HG03575 (cell line): ENCODE measurements at regions not wholly inside any gene's neighbourhood (a gene's known extent, or its start where the extent isn't known, plus 50 kb on each side); places are given as distances from the start of the nearest gene placed in this dataset.
"Not testable (repeated sequence)": the region's sequence is repeated elsewhere in the genome, so short reads cannot be mapped to it uniquely, and the experiment has no call there.

Experiments used
- ATAC-seq: cut with Tn5 transposase; IDR thresholded peaks from one replicate; pipeline ENCODE4 v1.9.1; 2021; ENCODE audit not compliant: unreplicated experiment, insufficient number of reproducible peaks, low FRiP score; ENCODE audit errors: extremely low read depth

DNA sequence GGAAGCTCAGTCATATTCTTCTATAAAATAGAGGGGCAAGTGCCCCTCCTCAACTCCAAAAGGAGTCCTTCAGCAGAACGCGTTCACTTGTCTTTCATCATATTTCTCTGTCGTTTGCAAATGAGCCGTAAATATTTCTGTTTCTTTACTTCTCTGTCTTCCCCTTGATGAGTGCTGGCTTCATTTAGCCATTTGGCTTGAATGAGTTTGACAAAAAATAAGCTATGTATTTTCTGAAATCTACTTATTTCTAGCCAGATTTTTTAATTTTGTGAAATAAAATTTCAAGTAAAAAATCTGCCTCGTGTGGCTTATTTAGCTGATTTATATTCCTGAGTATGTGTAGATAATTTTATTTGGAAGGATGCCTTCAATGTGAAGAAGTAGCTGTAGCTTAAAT is 170.8 kb upstream of the DGKB start:
- ATAC-seq: no peak

DNA sequence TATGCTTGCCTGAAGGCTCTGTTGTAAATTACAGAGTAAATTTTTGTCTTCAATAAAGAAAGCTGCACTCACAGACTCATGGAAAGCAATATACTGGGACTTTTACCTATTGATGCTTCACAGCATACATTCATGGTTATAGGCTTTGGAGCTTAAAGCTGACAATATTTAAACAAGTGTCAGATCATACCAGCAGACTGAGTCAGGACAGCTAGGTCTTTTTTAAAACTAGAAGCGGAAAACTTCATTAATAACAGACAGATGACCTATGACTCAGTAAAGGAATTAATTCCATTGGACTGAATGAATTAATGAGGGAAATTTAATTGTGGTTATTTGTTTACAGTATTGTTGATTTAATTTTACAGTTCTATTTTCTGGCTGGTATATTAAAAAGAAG is 165.8 kb upstream of the DGKB start:
- no peak for ATAC-seq

DNA sequence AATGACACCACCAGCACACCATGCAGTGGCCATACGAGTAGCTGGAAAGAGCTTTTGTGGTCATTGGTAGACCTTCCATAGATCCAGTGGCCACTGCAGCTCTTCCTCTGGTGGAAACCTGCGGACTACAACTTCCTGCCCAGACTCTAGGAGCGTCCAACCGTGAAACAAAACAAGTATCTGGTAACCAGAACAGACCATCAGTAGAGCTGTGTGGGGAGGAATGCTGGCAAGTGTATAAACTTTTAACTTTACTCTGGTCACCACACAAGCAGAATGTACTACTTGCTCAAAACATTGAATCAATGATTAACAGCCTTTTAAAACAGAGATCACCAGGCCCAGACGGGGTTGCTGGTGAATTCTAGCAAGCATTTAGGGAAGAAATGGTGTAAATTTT is 154.7 kb upstream of the DGKB start:
- no peak for ATAC-seq

GRCh38 chr7:15054304-15054703 is 151.8 kb upstream of the DGKB start:
- not testable (repeated sequence) for ATAC-seq

DNA sequence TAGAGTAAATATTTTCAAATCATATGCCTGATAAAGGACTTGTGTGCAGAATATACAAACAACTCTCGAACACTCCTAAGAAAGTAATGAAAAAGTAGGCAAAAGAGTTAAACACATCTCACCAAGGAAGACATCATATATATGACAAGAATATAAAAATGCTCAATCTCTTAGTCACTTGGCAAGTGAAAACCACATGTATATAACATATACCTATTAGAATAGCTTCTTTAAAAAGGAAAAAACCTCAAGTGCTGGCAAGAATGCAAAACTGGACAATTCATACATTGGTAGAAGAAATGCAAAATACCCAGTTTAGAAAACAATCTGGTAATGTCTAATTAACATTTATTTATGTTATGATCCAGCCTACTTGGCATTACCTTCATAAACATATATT is 146.6 kb upstream of the DGKB start:
- ATAC-seq: no peak

GRCh38 chr7:15046861-15047260 is 144.3 kb upstream of the DGKB start:
- no peak for ATAC-seq

DNA sequence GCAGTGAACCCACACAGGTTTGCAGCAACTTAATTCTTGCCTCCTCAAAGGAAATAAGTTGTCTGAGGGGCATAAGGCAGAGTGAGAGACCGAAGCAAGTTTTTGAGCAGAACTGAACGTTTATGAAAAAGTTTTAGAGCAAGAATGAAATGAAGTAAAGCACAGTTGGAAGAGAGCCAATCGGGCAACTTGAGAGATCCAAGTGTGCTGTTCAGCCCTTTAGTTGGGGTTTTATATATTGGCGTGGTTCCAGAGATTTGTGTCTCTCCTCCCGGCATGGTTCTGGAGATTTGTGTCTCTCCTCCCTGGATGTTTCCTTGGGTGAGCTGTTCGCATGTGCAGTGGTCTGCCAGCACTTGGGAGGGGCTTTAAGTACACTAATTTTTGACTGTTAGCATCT is 141.4 kb upstream of the DGKB start:
- no peak for ATAC-seq

DNA sequence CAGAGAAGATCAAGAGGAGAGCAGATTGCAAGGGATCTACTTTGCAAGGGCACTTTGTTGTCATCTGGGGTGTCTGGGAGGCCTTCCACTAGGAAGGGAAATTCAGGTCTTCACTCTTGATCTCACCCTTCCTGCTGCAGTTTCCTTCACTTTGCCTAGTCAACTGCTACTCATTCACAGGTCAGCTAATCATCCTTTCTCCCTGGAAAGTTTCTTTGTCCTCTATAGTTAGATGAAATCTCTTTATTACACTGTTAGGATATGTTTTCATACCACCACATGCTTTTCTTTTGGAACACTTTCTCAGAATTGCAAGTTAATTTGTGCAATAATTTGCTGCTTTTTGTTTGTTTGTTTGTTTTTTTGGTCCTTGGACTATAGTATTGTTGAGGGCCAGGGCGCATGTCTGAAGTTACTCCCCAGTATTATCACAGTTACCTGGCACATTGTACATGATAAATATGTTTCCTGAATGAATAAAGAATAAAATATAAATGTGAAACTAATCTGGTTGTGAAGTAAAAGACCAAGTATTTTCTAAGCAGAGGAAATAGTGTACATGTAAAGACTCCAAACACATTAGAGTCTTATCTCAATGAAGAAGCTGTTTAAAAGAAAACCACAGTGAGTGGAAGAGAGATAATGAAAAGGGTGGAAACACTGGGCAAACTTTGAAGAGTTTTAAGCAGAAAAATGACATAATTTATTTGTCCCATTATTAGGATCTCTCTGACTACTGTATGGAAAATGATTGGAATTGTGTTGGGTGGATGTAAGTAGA is 139.9 kb upstream of the DGKB start:
- no peak for ATAC-seq

GRCh38 chr7:15041226-15041625 is 138.7 kb upstream of the DGKB start:
- no peak for ATAC-seq

DNA sequence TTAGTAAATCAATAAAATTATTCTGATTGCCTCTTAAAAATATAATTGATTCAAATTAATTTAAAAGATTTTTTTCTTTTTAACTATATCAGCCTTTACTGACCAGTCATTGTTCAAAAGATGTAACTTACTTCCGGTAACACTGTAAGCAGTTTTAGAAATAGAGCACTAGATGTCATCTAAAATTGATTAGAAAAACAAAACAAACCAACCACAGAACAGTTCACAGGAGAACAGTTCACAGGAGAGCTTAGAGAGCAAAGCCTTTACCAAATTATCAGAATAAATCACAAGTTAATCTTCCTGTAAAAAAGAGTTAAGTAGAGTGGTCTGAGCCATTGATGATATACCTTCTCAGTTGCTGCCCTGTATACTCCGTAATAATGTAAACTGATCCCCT is 133.3 kb upstream of the DGKB start:
- no peak for ATAC-seq

GRCh38 chr7:15033039-15033438 is 130.5 kb upstream of the DGKB start:
- no peak for ATAC-seq

- ATAC-seq: no peak
These were observed 116.4 kb upstream of the DGKB start for GRCh38 chr7:15018981-15019380.

DNA sequence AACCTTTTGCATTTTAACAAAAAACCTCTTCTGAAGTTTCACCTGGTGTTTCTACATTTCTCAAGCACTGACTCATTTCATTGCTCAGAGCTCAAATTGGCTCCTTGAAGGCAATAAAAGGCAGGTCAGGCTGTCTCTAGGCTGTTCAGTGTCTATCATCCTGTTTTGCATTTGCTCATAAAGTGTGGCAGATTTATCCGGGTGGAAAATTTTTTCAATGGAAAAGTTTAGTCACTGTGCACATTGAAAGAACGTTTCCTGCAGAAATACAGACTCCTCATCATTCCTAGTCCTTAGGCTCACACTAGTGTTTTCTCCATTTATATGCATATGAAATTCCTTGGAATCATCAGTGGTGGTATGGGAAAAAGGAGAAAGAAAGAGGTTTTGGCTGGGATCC is 114.2 kb upstream of the DGKB start:
- no peak for ATAC-seq

GRCh38 chr7:15016315-15016667 is 113.7 kb upstream of the DGKB start:
- no peak for ATAC-seq

DNA sequence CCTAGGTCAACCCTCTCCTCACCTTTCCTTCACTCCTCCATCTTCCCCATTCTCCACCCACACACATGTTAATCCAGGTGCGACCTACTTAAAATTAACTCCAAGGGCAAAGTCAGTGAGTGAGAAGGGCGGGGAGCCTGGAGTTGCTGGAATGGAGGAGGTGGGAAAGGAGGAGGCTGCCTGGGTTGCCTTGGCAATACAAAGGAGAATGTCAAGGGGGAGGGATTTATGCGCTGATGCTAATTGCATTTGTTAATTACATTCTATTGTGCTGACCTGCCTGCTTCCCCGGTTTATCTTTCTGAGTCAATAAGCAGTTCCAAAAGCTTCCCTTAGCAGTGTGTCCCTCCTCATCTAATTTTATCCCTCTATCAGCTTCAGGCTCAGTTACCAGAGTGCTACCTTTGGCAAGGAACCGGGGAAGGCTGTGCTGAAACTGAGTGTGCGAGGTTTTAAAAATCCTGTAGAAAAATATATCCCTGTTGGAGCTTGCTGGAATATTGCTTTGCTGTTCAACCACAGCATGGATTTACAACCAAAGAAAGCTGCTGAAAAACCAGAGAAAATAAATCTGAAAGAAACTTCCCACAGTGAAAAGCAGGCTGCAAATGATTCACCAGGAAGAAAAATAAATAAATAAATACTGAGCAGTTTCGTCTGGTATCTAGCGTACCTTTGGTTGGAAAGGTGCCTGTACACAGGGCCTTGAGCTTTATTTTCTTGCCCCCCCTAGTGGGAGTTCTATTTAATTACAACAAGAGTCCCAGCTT is 113.2 kb upstream of the DGKB start:
- peak; percentile 79 for ATAC-seq

DNA sequence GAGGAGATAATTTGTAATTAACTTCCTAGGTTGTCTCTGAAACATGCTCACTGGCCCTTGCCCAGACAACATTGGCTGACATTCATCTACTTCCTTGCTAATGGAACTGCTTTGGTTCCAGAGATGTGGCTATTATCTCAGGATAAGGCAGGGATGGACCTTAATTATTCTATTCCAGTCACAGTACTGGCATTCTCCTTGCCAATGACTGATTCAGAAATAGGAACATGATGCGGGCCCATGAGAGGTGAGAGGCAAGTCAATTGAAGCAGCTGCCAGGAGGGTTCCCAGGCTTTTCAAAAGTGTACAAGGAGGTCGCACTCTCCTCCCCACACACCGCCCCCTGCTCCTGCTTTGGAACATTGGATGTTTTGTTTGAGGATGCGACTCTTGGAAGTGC is 109.6 kb upstream of the DGKB start:
- no peak for ATAC-seq

- ATAC-seq: no peak
These were observed 108.7 kb upstream of the DGKB start for GRCh38 chr7:15011289-15011688.

GRCh38 chr7:15007507-15007906 is 105.0 kb upstream of the DGKB start:
- no peak for ATAC-seq

GRCh38 chr7:15005672-15006071 is 103.1 kb upstream of the DGKB start:
- ATAC-seq: no peak

- ATAC-seq: no peak
These were observed 97.6 kb upstream of the DGKB start for GRCh38 chr7:15000157-15000556.

DNA sequence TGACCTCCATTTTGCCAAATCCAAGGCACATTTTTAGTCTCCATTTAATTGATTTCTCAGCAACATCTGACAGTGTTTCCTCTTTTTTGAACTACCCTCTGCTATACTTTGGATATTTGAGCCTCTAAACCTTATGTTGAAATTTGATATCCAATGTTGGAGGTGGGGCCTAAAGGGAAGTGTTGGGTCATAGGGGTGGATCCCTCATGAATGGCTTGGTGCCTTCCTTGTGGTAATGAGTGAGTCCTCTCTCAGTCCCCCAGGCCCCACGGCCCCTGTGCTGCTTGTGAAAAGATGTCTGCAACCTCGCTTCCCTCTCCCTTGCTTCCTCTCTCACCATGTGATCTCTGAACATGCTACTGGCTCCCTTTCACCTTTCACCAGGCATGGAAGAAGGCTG is 96.8 kb upstream of the DGKB start:
- ATAC-seq: no peak
